NCI-H1417 (cell line): ENCODE measurements at regions not wholly inside any gene's neighbourhood (a gene's known extent, or its start where the extent isn't known, plus 50 kb on each side); places are given as distances from the start of the nearest gene placed in this dataset.
A peak's percentile ranks its signal among the peaks of the same experiment; 100 is the strongest.

Experiments used
- DNase-seq, 3 experiments: peaks; one replicate each; lab custom pipeline; 2025; lab: John Stamatoyannopoulos, UW

DNA sequence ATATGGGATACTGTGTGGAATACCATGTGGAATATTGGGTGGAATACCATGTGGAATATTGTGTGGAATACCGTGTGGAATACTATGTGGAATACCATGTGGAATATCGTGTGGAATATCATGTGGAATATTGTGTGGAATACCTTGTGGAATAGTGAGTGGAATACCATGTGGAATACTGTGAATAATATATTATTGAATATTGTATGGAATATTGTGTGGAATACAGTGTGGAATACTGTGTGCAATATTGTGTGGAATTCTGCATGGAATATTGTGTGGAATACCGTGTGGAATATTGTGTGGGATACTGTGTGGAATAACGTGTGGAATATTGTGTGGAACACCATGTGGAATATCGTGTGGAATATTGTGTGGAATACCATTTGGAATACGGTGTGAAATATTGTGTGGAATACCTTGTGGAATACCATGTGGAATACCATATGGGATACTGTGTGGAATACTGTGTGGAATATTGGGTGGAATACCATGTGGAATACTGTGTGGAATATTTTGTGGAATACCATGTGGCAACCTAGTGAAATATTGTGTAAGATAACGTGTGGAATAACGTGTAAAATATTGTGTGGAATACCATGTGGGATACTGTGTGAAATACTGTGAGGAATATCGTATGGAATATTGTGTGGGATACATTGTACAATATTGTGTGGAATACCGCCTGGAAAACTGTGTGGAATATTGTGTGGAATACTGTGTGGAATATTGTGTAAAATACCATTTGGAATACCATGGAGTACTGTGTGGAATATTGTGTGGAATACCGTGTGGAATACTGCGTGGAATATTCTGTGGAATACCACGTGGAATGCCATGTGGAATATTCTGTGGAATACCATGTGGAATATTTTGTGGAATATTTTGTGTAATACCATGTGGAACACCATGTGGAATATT is 133.9 kb upstream of the CHST15 start:
- no peak for DNase-seq

DNA sequence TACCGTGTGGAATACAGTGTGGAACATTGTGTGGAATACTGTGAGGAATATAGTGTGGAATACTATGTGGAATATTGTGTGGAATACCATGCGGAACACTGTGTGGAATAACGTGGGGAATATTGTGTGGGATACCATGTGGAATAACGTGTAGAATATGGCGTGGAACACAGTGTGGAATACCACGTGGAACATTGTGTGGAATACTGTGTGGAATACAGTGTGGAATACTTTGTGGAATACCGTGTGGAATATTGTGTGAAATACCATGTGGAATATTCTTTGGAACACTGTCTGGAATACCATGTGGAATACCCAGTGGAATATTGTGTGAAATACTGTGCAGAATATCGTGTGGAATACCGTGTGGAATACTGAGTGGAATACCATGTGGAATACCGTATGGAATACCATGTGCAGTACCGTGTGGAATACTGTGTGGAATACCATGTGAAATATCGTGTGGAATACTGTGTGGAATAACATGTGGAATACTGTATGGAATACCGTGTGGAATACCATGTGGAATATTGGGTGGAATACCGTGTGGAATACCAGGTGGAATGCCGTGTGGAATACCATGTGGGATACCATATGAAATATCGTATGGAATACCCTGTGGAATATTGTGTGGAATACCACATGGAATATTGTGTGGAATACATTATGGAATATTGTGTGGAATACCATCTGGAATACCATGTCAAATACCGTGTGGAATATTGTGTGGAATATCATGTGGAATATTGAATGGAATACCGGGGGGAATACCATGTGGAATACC is 133.1 kb upstream of the CHST15 start:
- no peak for DNase-seq

DNA sequence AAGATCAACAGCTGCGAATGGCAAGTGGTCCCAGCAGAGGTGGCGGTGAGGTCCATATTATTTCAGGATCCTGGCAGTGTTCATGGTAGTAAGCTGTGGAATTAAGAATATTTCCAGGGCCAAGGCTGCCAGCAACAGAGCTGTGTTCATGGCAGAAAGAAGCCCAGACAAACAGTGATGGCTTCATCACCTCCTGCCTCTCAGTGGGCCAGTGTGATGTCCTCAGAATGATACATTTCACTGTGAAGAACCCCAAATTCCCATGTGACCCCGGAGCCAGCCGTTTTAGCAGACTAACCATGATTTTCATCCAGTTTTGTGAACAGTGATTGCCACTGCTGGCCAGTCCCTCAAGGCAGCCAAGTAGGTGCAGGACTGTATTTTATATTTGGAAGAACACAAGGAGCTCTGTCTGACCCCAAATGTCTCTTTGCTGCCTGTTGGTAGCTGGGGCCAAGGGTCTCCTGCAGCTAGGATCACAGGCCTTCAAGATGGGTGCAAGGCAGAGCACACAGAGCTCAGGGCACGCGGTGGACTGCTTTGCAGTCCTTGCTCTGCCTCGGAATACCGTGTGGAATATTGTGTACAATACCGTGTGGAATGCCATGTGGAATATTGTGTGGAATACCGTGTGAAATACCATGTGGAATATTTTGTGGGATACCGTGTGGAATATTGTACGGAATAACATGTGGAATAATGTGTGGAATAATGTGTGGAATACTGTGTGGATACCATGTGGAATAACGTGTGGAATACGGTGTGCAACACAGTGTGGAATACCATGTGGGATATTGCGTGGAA is 132.3 kb upstream of the CHST15 start:
- DNase-seq = no peak

DNA sequence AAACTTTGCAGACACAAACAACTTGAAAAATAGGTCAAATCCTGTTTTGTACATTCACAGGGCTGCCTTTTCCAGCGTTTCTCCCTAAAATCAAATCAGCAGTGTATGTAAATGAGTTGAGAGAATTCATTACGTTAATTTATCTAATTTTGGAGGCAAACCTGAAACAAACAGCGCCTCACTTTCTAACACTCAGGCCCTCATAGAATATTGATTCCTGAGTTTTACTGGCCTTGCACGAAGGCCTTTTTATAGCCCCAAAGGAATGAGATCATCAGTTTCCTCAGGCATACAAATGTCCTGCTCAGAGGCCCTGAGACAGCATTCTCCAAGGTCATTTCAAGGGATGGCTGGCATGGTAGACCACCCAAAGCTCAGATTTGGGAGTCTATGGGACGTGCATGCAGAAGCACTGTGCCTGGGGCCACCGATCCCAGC is 131.7 kb upstream of the CHST15 start:
- DNase-seq = no peak

DNA sequence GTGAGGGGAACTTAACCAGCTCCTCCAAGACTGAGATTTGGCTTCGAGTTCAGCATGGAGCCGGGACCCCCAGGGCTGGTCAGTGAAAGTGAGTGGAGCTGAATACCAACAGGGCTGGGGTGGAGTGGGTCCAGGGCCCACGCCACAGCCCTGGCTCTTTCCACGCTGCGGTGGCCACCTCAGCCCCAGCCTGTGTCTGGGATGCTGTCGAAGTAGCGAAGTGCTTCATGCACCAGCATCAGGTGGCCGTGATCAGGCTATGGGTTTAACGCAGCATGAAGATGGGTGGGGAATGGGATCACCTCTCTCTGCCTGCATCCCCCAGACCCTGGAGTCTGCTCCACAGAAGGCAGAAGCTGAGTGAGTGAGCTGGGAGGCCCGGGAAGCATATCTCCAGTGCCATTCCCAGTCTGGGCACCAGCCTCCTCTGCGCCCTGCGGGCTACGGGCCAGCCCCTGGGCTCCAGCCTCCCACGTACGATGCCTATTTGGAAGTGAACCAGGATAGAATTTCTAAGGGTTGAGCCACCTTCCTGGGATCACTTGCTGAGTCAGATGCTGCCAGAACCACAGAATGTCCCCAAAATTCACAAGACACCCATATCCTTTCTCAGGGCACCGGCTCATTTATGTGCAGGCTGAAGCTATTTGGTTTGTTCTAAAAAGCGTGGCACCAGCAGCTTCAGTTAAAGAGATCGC is 131.1 kb upstream of the CHST15 start:
- DNase-seq = no peak

DNA sequence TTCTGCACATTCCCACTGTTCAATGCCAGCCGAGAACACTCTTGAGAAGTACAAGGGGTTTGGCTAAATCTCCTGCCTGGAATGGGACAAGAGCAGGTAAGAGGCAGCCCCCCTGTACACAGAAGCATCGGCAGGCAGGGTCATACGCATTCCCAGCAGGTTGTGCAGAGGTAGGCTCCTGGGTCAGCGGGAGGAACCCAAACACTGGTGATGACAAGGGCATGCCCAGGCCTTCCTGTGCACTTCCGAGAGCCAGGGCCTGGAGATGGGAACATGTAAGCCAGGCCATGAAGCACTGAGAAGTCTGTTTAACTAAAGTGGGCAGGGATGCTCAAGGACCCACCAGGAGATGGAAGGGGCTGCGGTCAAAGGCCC is 130.3 kb upstream of the CHST15 start:
- no peak for DNase-seq

DNA sequence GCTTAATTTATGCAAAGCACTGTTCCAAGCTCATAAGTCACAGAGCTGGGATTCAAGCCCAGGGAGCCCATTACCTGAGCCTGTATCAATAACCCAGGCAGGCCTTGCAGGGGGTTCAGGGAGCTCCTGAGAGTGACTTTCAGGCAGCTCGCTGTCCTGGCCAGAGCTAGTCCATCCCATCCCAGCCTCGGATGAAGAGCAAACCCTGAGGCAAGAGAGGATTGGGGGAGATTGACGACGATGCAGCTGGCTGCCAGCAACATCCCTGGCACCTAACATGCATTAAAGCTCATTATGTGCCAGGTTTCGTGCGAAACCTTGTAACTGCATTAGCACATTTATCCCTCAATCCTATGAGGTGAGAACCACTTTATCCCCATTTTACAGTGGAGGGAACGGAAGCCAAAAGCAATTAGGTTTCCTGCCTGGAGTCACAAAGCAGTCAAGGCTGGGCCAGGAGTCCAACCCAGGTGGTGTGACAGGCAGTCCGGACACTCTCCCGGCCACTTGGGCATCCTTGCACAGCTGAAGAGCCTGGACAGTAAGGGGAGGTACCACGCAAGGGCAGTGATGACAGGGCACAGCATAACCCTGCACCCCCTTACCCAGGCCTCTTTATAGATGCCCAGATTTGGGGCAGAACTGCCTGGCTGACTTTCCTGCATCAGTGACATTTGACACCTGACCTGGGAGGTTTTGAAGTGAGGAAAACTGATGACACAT is 129.8 kb upstream of the CHST15 start:
- no peak for DNase-seq

DNA sequence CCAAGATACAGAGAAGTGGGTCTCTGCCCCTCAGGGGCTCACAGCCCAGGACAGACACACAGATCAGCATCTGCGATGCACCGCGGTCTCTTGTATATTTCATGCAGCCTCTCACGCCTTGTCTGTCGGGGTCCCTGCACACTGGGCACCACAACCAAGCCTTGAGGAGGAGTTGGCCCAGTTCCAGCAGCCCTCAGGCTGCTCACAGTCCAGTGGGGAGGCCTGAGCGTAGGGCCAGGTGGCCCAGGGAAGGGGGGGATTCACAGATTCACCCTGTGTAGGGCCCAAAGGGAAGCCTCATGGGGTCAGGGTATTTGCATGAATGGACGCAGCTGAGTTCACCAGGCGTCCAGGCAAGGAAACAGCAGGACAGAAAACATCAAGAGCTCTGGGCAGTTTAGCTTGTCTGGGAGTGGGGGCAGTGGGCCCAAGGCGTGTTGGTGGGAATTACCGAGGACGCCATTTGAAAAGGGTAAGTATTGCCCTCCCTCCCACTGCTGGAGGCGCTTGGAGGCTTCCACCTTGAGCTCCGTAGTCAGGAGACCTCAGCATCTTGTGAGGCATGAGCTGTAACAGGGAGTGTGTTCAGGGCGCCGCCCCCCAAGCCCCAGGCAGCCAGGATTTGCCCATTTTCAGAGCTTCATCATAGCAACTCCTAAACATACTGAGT is 129.1 kb upstream of the CHST15 start:
- DNase-seq = peak in 1 of 3 experiments; percentile 13

DNA sequence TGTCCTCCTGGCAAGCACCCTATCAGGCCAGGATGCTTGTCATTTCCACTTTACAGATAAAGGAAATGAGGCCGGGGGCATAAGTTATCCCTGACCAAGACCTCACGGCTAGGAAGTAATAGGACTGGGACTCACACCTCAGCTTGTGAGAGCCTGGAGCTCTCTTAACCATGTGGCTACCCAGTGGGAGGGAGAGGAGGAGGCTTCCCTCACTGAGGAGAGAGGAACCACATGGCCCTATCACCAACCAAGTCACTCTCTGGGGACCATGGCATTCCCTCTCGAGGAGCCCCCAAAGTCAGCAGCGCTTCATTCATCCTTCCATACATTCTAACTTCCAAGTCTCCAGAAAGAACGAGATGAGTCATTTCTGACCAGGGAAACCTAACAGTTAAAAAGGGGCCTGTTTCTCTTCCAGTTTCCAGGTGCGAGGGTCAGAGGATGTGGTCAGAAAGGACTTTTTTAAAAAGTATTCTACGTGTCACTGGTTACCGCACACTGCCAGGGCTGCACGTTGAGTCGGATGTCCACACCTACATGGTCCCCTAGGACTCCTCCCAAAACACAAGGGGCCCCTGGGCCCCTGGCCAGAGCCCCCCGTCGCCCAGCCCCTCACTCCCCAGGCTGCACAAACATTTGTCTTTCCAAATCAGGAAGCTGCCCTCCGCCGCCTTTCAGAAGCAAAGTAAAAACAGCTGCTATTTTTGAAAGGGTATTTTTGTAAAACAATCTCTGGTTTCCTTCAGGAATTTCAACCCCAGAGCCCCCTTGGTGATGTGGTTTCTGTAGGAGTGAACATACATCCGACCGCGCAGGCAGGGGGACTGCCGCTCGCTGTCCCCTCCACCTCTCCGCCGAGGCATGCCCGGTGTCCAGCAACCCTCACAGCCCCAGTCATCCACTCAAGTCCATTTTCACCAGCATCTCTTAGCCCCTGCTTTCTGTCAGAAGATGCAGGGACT is 128.2 kb upstream of the CHST15 start:
- DNase-seq = no peak

DNA sequence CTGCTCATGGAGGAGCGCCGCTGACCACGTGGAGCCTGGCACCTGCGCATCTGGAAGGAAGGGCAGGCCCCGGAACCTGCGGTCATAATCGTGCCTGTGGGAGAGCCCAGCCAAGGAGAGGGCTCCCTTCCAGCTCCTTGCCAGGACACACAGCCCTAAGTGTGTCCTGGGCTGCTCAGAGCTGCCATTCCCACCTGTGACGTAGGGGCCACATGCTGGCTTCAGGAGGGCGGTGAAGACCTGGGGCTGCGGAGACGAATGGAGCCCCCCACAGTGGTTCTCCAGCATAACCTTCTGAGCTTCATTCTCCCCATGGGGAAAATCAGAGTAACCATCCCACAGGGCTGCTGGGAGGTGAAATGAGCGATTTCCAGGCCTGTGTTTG is 127.6 kb upstream of the CHST15 start:
- DNase-seq = no peak

DNA sequence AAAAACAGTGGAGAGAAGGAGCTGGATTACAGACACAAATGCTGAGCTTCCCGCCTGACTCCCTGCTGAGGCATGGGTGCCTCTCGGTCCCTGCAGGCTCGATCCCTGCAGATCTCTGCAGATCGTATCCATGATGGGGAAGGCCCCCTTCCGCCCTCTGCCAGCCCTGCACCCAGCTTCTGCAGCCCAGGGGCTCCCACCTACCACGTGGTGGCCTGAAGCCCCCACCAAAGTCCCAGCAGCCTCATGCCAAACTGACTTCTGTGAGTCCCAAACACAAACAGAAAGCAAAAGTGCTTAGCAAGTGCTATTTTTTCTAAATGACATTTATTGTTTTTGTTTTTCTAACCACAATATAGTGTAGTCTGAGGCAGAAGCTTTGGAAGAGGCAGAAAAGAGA is 127.1 kb upstream of the CHST15 start:
- no peak for DNase-seq

DNA sequence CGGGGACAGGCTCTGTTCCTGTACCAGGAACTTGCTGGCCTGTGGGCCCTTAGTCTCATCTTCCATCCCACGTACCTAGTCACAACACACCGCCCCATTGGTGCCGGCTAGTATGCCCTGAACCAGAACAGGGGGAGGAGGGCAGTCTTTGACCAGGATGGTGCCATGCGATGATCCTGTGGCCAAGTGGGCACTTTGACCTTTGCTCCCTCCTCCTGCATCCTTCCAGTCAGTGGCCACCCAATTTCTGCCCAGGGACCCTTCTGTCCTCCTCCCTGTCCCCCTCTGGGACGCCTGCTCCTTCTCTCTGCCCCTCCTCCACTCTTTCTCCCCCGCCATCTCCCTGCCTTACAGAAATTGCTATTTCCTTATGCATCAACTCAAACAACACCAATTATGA is 126.3 kb upstream of the CHST15 start:
- no peak for DNase-seq

DNA sequence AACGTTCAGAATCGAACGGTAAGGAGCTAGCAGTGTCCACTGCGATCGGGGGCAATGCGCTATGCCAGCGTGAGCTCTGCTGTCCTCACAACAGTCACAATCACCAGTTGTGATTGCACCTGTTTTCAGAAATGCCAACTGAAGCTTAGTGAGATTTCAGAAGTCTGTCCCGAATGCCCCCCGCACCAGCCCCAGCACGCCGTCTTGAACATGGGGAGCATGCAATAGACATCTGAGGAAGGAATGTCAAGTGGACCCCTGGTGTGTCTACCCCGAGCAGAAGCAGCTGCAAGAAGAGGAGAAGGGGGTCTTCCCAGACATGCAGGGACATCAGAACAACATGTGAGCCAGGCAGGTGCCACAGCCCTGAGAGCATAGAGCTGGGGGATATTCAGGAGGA is 125.7 kb upstream of the CHST15 start:
- no peak for DNase-seq

DNA sequence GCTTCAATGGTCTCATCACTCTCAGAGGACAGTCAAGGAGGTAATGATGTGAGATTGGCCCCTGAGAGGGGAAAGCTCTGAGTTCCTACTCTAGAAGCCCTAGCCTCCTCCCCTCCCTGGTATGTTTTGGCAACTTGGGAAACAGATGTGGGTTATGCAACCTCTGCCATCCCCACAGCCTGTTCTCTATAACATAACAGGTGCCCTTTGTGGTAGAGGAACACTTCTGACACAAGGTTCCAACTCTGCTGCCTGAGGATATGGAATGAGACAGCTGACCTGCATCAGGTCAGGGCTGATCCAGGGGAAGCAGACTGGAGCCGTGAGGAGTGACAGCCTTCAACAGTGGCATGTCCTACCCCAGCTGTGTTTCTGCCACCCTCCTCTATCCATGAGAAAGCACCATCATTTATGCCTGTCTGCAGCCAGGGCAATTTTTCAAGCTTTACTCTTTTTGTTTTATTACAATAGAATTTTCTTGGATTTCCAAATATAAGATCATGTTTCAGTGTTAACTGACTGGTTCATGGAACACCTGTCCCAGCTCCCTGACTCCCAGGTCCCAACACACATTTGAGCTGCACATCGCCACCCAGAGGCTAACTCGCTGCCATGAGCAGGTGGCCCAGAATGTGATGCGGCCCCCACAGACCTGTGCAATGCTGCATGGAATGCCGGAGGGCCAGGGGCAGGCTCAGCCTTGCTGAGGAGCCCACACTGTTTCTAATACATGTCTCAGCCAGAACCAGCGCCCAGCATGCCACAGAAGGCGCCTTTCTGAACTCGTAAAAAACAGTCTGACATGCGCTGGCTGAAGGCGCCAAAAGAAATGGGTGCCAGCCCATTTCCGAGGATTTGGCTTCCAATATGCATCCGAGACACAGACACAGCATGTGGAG is 124.8 kb upstream of the CHST15 start:
- DNase-seq = no peak

DNA sequence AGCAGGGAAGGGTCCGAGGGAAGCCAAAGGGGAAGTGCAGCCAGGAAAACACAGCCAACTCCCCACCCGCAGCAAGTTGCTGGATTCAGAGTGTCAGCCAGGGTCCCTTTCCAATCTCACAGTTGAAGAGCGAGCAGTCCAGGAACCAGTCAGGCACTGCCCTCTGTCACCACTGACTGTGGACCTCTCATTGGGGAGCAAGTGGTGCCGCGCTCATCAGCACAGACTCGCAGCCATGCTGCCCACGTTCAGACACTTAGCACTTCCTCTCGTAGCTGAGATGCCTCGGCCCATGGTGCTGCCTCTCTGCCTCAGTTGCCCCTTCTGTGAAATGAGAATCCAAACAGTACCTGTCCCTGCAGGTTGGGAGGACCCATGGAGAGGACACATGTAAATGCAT is 123.6 kb upstream of the CHST15 start:
- DNase-seq = no peak

DNA sequence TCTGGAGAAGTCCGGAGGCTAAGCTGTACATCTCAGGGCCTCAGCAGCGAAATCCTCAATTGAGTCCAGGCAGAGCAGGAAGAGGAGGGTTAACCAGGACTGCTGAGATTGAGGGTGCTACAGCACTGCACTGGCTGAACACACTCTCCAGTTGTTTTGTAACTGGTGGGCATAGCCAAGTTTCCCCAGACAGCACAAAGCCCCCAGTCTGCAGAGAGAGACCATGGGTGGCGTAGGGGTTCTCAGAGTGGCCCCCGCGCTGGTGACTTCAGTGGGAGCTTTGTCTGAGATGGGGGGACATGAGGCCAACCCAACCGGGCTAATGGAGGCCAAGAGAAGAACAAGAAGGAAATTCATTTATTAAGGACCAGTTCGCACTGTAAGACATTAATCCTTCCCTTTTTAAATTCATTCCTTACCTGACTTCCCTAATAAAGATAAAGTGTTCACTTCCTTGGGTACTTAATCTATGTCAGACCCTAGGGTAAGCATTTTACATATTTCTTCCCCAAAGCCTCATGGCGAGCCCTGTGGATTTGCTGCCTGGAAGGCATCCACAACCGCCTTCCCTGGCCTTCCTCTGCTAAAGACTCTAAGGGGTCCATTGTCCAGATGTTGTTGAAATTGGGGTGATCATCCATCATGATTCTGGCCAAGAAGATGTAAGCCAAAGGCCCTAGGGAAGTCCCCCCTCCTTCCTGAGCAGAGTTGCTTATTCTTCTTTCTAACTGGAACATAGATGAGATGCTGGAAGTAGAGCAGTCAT is 121.4 kb upstream of the CHST15 start:
- no peak for DNase-seq

DNA sequence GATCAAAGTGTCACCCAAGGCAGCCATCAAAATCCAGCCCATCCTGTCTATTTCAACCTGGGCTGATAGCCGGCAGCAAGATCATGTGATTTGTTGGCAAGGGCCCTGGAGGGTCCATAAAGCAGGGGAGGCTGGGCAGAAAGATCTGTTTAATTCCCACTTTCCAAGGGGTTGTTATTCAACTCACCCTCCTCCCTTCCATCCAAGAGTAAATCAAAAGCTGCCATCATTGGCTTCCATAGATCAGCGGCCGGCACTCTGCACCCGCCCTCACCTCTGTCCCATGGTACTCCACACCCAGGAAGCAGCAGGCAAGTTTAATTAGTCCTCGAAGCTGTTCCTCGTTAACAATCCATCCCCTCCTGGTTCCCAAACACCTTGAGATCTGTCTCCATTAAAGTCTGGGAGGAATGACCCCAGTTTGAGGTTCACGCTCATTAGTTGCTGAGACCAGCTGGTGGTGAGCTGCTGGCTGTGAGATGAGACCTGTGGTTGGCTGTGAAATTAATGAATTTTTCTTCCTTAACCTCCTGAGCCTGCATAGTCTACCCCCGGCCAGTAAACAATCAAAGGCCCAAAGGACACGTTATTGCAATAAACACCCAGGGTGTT is 120.6 kb upstream of the CHST15 start:
- DNase-seq = no peak
